GM12878 (cell line): ENCODE measurements at regions not wholly inside any gene's neighbourhood (a gene's known extent, or its start where the extent isn't known, plus 50 kb on each side); places are given as distances from the start of the nearest gene placed in this dataset.

Source experiments
- ATAC-seq: fragments of 200-7000 bp; cut with Tn5 transposase; 3 replicates; pipeline ENCODE4 v1.9.1; 2020; ENCODE audit warnings: mild to moderate bottlenecking, moderate library complexity
- BruUV-seq: library from RNA; stranded (reverse); fragments of 400-500 nt; replicated peaks from 2 replicates; lab custom pipeline; 2021; lab: Mats Ljungman, UMichigan
- CTCF ChIA-PET: fragments of 300-600 bp; sonication (Branson Sonifier 250); formaldehyde crosslinking; extraction: SDS; loops from one replicate; lab custom pipeline; 2021; ENCODE audit warnings: inconsistent platforms; lab: Yijun Ruan, JAX
- POLR2A ChIA-PET: fragments of 350-600 bp; formaldehyde crosslinking; extraction: SDS; loops from one replicate; lab custom pipeline; 2021; ENCODE audit warnings: inconsistent platforms; lab: Charles Lee
- RAD21 ChIA-PET: fragments of 300-600 bp; sonication (Branson Sonifier 250); formaldehyde crosslinking; loops from one replicate; lab custom pipeline; 2023; ENCODE audit warnings: antibody characterized with exemption; ENCODE audit not compliant: unreplicated experiment; lab: Charles Lee
- SMC1A ChIA-PET: fragments of 300-600 bp; sonication (Branson Sonifier 250); formaldehyde crosslinking; loops from one replicate; lab custom pipeline; 2023; ENCODE audit not compliant: unreplicated experiment, uncharacterized antibody; lab: Charles Lee
- DNase-seq: peaks from one replicate; pipeline ENCODE4 v3.0.0-alpha.2; 2011; ENCODE audit warnings: low read depth, low spot score
- FAIRE-seq: peaks from 3 replicates; lab custom pipeline; 2011; peaks lifted over from hg19 to GRCh38; lab: Jason Lieb, UNC
- H2AFZ ChIP-seq: 2 replicates; pipeline ENCODE4 v1.6.0; 2011; ENCODE audit warnings: low read depth, low read length, control low read depth; ENCODE audit not compliant: control insufficient read depth
- H3K27ac ChIP-seq: 2 replicates; pipeline ENCODE4 v1.5.1; 2011; ENCODE audit warnings: control low read depth; ENCODE audit not compliant: control insufficient read depth, insufficient read depth
- H3K27me3 ChIP-seq, 2 experiments: replicated peaks in 1 of 2; 2 replicates each; pipeline versions ENCODE4 v1.6.0 to v1.6.1; 2011; ENCODE audit warnings: low read length in 1 of 2; ENCODE audit not compliant: control insufficient read depth in 2 of 2, insufficient read depth in 2 of 2
- H3K36me3 ChIP-seq, 2 experiments: 2 replicates each; pipeline ENCODE4 v1.5.1; 2011; ENCODE audit warnings: low read length in 1 of 2; ENCODE audit not compliant: control insufficient read depth in 2 of 2, insufficient read depth in 2 of 2
- H3K4me1 ChIP-seq: 2 replicates; pipeline ENCODE4 v1.6.1; 2011; ENCODE audit warnings: mild to moderate bottlenecking, low read length, moderate library complexity, mixed read lengths; ENCODE audit not compliant: control insufficient read depth, insufficient read depth
- H3K4me2 ChIP-seq: 2 replicates; pipeline ENCODE4 v1.6.0; 2011; ENCODE audit warnings: control low read depth; ENCODE audit not compliant: control insufficient read depth, insufficient read depth
- H3K4me3 ChIP-seq: fragments of 200-600 bp; sonication (generic); 2 replicates; pipeline ENCODE4 v1.5.1; 2016
- H3K79me2 ChIP-seq: 2 replicates; pipeline ENCODE4 v1.6.0; 2011; ENCODE audit warnings: low read length; ENCODE audit not compliant: control insufficient read depth, insufficient read depth
- H3K9ac ChIP-seq: 2 replicates; pipeline ENCODE4 v1.8.0; 2011; ENCODE audit warnings: low read length, control low read depth, mixed read lengths; ENCODE audit not compliant: control insufficient read depth, insufficient read depth
- H3K9me3 ChIP-seq: replicated peaks from 3 replicates; pipeline ENCODE4 v1.5.1; 2011; ENCODE audit warnings: mild to moderate bottlenecking, low read length; ENCODE audit not compliant: control insufficient read depth, insufficient read depth
- H4K20me1 ChIP-seq: 2 replicates; pipeline ENCODE4 v1.6.0; 2011; ENCODE audit not compliant: control insufficient read depth, insufficient read depth
- CTCF ChIP-seq, 3 experiments: IDR thresholded peaks in 2 of 3; conservative IDR thresholded peaks in 1 of 3; 2 replicates each; pipeline ENCODE4 v1.5.1; 2011; ENCODE audit warnings: low read depth in 3 of 3, low read length in 3 of 3, mild to moderate bottlenecking in 3 of 3, control low read depth in 2 of 3, moderate library complexity in 2 of 3, inconsistent platforms in 1 of 3, mixed read lengths in 1 of 3; ENCODE audit not compliant: control insufficient read depth in 2 of 3, insufficient read depth in 1 of 3; ENCODE audit errors: extremely low read depth in 1 of 3
- GATAD2B ChIP-seq: fragments of 450-650 bp; conservative IDR thresholded peaks from 2 replicates; pipeline ENCODE4 v1.6.1; 2017; ENCODE audit warnings: low read depth, mild to moderate bottlenecking, moderate library complexity
- HSF1 ChIP-seq: fragments of 150-350 bp; IDR thresholded peaks from 2 replicates; pipeline ENCODE4 v1.6.1; 2014; ENCODE audit warnings: mild to moderate bottlenecking, low read depth, low read length
- IKZF2 ChIP-seq, 2 experiments: fragments of 450-650 bp; IDR thresholded peaks; 2 replicates each; pipeline ENCODE4 v1.6.1; 2017; ENCODE audit warnings: mild to moderate bottlenecking in 2 of 2, moderate library complexity in 2 of 2
- MEF2B ChIP-seq: fragments of 450-650 bp; IDR thresholded peaks from 2 replicates; pipeline ENCODE4 v1.6.1; 2018; ENCODE audit warnings: mild to moderate bottlenecking, moderate library complexity; ENCODE audit not compliant: partially characterized antibody, poor library complexity, severe bottlenecking
- MXI1 ChIP-seq: fragments of 150-350 bp; IDR thresholded peaks from 2 replicates; pipeline ENCODE4 v1.6.1; 2011; ENCODE audit warnings: low read depth, mild to moderate bottlenecking, inconsistent platforms, low read length, improper control_type of control experiment
- NFYA ChIP-seq: IDR thresholded peaks from 2 replicates; pipeline ENCODE4 v1.6.1; 2011; ENCODE audit warnings: low read depth, mild to moderate bottlenecking, low read length, improper control_type of control experiment, borderline replicate concordance
- NR2C2 ChIP-seq: IDR thresholded peaks from 2 replicates; pipeline ENCODE4 v1.6.1; 2011; ENCODE audit warnings: borderline replicate concordance, low read depth; ENCODE audit not compliant: control insufficient read depth, insufficient read length
- POLR2A ChIP-seq: IDR thresholded peaks from 2 replicates; pipeline ENCODE4 v1.6.1; 2011; ENCODE audit warnings: low read depth, mild to moderate bottlenecking, low read length
- SMAD5 ChIP-seq: IDR thresholded peaks from 2 replicates; pipeline ENCODE4 v1.6.1; 2016; ENCODE audit warnings: antibody characterized with exemption, low read depth
- SMARCA5 ChIP-seq: fragments of 450-650 bp; IDR thresholded peaks from 2 replicates; pipeline ENCODE4 v1.6.1; 2017; ENCODE audit warnings: mild to moderate bottlenecking
- SREBF2 ChIP-seq: IDR thresholded peaks from 2 replicates; pipeline ENCODE4 v1.6.1; 2012; ENCODE audit warnings: mild to moderate bottlenecking, low read length
- TBL1XR1 ChIP-seq: IDR thresholded peaks from 2 replicates; pipeline ENCODE4 v1.6.1; 2012; ENCODE audit warnings: low read depth, low read length, improper control_type of control experiment
- YBX1 ChIP-seq: fragments of 450-650 bp; IDR thresholded peaks from 2 replicates; pipeline ENCODE4 v1.6.1; 2016; ENCODE audit warnings: antibody characterized with exemption
- YY1 ChIP-seq: IDR thresholded peaks from 2 replicates; pipeline ENCODE4 v1.6.1; 2011; ENCODE audit warnings: low read depth, mild to moderate bottlenecking, low read length
- ZZZ3 ChIP-seq: IDR thresholded peaks from 2 replicates; pipeline ENCODE4 v1.6.1; 2011; ENCODE audit warnings: low read depth; ENCODE audit not compliant: control insufficient read depth, insufficient read length
- WGBS: methylation state at CpG from one replicate; pipeline ENCODE4 v1.1.6; 2016; ENCODE audit warnings: low lambda C conversion rate; ENCODE audit not compliant: insufficient replicate concordance, insufficient coverage; ENCODE audit errors: missing lambda C conversion rate; 5-methylcytosine and 5-hydroxymethylcytosine counted together
- in situ Hi-C: fragments of 300-500 bp; cut with MboI; formaldehyde crosslinking; loops from 9 replicates; pipeline ENCODE4 v1.14.3; 2018; ENCODE audit warnings: mixed read lengths
- intact Hi-C: fragments of 100-400 bp; cut with micrococcal nuclease; formaldehyde crosslinking; loops from one replicate; pipeline ENCODE4 v1.14.2; 2022; ENCODE audit not compliant: unreplicated experiment
- TF ChIP-seq, protein P1 (sequence below): fragments of 450-650 bp; IDR thresholded peaks from 2 replicates; pipeline ENCODE4 v1.6.1; 2016; ENCODE audit warnings: mild to moderate bottlenecking
- TF ChIP-seq, protein P2 (sequence below): fragments of 450-650 bp; IDR thresholded peaks from 2 replicates; pipeline ENCODE4 v1.6.1; 2016; ENCODE audit warnings: mild to moderate bottlenecking

- H3K79me2 ChIP-seq = no peaks in the 10 kb centered on the region
- intact Hi-C loops (loop anchor here (1.0 to 2.0 kb wide), 5 partner anchors 50 to 230 kb away; partner anchors contain the start of genes SECISBP2 and SEMA4D), in situ Hi-C loops (loop anchor here (5.0 kb wide), 1 partner anchor 122 kb away; no protein-coding TSS in a partner anchor)
- ChIA-PET POLR2A (interaction anchor here (0.9 to 2.6 kb wide), 9 partner anchors 107 to 231 kb away, joined by 3 to 13 read pairs (median 6); partner anchors contain the start of gene SECISBP2), RAD21 (interaction anchor here (0.8 to 4.3 kb wide), 58 partner anchors 10 to 270 kb away, joined by 3 to 119 read pairs (median 6); partner anchors contain the start of gene SECISBP2), CTCF (interaction anchor here (0.6 to 7.7 kb wide), 69 partner anchors 9 to 270 kb away, joined by 3 to 207 read pairs (median 7); partner anchors contain the start of gene SECISBP2), SMC1A (interaction anchor here (0.7 to 6.2 kb wide), 63 partner anchors 9 to 548 kb away, joined by 3 to 150 read pairs (median 5); partner anchors contain the start of genes CKS2 and SECISBP2)
- no peaks in the 10 kb centered on the region for H3K36me3 ChIP-seq
- DNase-seq (peak; percentile 62), ATAC-seq (peak; percentile 100), FAIRE-seq (peak; percentile 93)
- peaks cover 10% of the 10 kb centered on the region for H3K4me1 ChIP-seq
- no peaks in the 10 kb centered on the region for H4K20me1 ChIP-seq
- no peak overlapping the region for H3K9ac ChIP-seq
- peaks cover 6% of the 10 kb centered on the region; the same call in 2 of the 3 replicates for H3K9me3 ChIP-seq
- WGBS = 12% methylated on average over 5 of the region's 5 CpGs
- H3K4me2 ChIP-seq = no peak overlapping the region
- no peak overlapping the region for H3K4me3 ChIP-seq
- no peak overlapping the region for H2AFZ ChIP-seq
- no TSS peak for BruUV-seq
- no peak overlapping the region for H3K27ac ChIP-seq
- no peaks in the 10 kb centered on the region for H3K27me3 ChIP-seq
- peak; percentile 78; the same call in 1 of the 2 replicates for TF ChIP-seq SMARCA5
- TF ChIP-seq NR2C2 = no peak
- no peak for TF ChIP-seq SMAD5
- no peak for TF ChIP-seq ZZZ3
- TF ChIP-seq YY1 = peak; percentile 75
- TF ChIP-seq SREBF2 = no peak
- 0 out of 4 replicates have a peak, but pooled peaks of 1 of the 2 experiments have one; percentile 23 for TF ChIP-seq IKZF2 (IDR thresholded peaks at IDR 0.05)
- TF ChIP-seq HSF1 = no peak
- TF ChIP-seq YBX1 = no peak
- no peak for TF ChIP-seq TBL1XR1
- TF ChIP-seq POLR2A = no peak
- TF ChIP-seq NFYA = no peak
- 0 out of 2 replicates have a peak, but pooled peaks have one; percentile 41 for TF ChIP-seq MXI1
- TF ChIP-seq CTCF (IDR thresholded peaks at IDR 0.05 in 2 of 3, conservative IDR thresholded peaks at IDR 0.05 in 1 of 3; ENCODE audit: control insufficient read depth in 2 of 3, extremely low read depth in 1 of 3, insufficient read depth in 1 of 3, low read depth in 3 of 3, low read length in 3 of 3) = peak; percentile 91 to 95 (median 93)
- peak; percentile 20 for TF ChIP-seq MEF2B
- TF ChIP-seq, protein P1, sequence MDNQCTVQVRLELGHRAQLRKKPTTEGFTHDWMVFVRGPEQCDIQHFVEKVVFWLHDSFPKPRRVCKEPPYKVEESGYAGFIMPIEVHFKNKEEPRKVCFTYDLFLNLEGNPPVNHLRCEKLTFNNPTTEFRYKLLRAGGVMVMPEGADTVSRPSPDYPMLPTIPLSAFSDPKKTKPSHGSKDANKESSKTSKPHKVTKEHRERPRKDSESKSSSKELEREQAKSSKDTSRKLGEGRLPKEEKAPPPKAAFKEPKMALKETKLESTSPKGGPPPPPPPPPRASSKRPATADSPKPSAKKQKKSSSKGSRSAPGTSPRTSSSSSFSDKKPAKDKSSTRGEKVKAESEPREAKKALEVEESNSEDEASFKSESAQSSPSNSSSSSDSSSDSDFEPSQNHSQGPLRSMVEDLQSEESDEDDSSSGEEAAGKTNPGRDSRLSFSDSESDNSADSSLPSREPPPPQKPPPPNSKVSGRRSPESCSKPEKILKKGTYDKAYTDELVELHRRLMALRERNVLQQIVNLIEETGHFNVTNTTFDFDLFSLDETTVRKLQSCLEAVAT = peak; percentile 50; the same call in 1 of the 2 replicates
- TF ChIP-seq, protein P2, sequence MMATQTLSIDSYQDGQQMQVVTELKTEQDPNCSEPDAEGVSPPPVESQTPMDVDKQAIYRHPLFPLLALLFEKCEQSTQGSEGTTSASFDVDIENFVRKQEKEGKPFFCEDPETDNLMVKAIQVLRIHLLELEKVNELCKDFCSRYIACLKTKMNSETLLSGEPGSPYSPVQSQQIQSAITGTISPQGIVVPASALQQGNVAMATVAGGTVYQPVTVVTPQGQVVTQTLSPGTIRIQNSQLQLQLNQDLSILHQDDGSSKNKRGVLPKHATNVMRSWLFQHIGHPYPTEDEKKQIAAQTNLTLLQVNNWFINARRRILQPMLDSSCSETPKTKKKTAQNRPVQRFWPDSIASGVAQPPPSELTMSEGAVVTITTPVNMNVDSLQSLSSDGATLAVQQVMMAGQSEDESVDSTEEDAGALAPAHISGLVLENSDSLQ = no peak
- TF ChIP-seq GATAD2B = no peak
These were observed 51.2 kb upstream of the SEMA4D start for GRCh38 chr9:89549031-89549644.
